A549 (cell line): ENCODE measurements at regions not wholly inside any gene's neighbourhood (a gene's known extent, or its start where the extent isn't known, plus 50 kb on each side); places are given as distances from the start of the nearest gene placed in this dataset.
"Not testable (repeated sequence)": the region's sequence is repeated elsewhere in the genome, so short reads cannot be mapped to it uniquely, and the experiment has no call there.

Experiments used
- JUN ChIP-seq, 2 experiments: fragments of >200 bp; sonication (Bioruptor Twin); formaldehyde crosslinking; IDR thresholded peaks; 2 replicates in 1 of 2; 3 replicates in 1 of 2; pipeline ENCODE4 v1.6.1; 2016 to 2017
- KDM1A ChIP-seq: fragments of 200-600 bp; sonication (generic); IDR thresholded peaks from 2 replicates; pipeline ENCODE4 v1.6.1; 2016; ENCODE audit warnings: low read depth, mild to moderate bottlenecking
- MAFK ChIP-seq: fragments of 450-650 bp; IDR thresholded peaks from 2 replicates; pipeline ENCODE4 v1.6.1; 2014; ENCODE audit not compliant: partially characterized antibody
- MAZ ChIP-seq: fragments of 150-350 bp; IDR thresholded peaks from 2 replicates; pipeline ENCODE4 v1.6.1; 2014; ENCODE audit warnings: antibody characterized with exemption, low read depth, low read length, borderline replicate concordance
- NPAS2 ChIP-seq: fragments of 250-450 bp; sonication (Bioruptor Pico); IDR thresholded peaks from 2 replicates; pipeline ENCODE4 v1.8.0; 2022; ENCODE audit warnings: mild to moderate bottlenecking, moderate library complexity, borderline replicate concordance
- PHF8 ChIP-seq: fragments of 200-600 bp; sonication (generic); IDR thresholded peaks from 2 replicates; pipeline ENCODE4 v1.6.1; 2016; ENCODE audit warnings: low read depth, mild to moderate bottlenecking, antibody characterized with exemption, moderate library complexity, borderline replicate concordance
- RAD21 ChIP-seq, 2 experiments: fragments of >200 bp in 1 of 2; sonication (Bioruptor Twin) in 1 of 2; formaldehyde crosslinking in 1 of 2; IDR thresholded peaks in 1 of 2; conservative IDR thresholded peaks in 1 of 2; 2 replicates in 1 of 2; 3 replicates in 1 of 2; pipeline ENCODE4 v1.6.1; 2012 to 2018; ENCODE audit warnings: inconsistent platforms in 1 of 2
- RCOR1 ChIP-seq: fragments of 150-350 bp; IDR thresholded peaks from 2 replicates; pipeline ENCODE4 v1.6.1; 2014; ENCODE audit warnings: antibody characterized with exemption, low read length, low read depth
- RFX5 ChIP-seq: fragments of 450-650 bp; IDR thresholded peaks from 2 replicates; pipeline ENCODE4 v1.7.1; 2014; ENCODE audit warnings: antibody characterized with exemption, mild to moderate bottlenecking, moderate library complexity
- TF ChIP-seq, protein P1 (sequence below): fragments of >200 bp; sonication (Bioruptor Twin); formaldehyde crosslinking; IDR thresholded peaks from 2 replicates; pipeline ENCODE4 v1.6.1; 2016
- TF ChIP-seq, protein P2 (sequence below): fragments of 450-650 bp; IDR thresholded peaks from 2 replicates; pipeline ENCODE4 v1.6.1; 2014; ENCODE audit warnings: antibody characterized with exemption
- TF ChIP-seq, protein P3 (sequence below): fragments of >200 bp; sonication (Bioruptor Twin); formaldehyde crosslinking; IDR thresholded peaks from 3 replicates; pipeline ENCODE4 v1.5.1; 2016

DNA sequence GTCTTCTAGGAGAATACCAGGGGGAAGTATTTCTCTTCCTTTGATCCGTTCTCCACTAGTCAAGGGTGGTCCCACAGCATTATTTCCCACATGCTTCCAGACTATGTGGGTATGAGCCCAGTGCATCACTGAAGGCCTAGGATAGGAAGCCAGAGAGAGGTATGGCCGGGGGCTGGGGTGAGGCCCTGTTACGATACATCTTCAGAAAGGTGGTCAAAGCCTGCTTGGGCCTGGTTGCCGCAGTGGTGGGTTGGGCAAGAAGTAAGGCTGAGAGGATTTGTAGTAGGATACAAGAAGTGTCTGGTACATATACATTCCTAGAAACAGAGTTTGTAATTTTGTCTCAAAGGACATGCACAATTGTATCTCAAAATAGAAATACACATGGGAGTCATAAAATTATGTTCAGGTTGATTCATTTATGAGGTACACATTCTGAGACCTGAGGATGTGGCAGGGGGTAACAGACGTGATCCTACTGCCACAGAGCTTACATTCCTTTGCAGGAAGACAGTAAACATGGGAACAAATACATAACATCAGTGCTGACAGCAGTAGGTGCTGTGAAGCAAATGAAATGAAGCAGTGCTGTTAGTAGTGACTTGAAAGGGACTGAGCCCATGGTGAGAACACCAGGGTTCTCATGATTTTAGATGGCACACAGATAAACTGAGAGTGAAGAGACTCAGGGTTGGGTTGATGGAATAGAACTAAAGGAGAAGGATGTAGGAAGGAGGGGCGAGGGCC, 50.6 kb upstream of the FABP2 start:
- TF ChIP-seq, protein P1, sequence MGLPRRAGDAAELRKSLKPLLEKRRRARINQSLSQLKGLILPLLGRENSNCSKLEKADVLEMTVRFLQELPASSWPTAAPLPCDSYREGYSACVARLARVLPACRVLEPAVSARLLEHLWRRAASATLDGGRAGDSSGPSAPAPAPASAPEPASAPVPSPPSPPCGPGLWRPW = not testable (repeated sequence)
- not testable (repeated sequence) for TF ChIP-seq KDM1A; PHF8; RFX5; JUN (IDR thresholded peaks at IDR 0.05); MAFK; RCOR1; NPAS2 (CRISPR knock-in tag); MAZ; RAD21 (conservative IDR thresholded peaks at IDR 0.05 in 1 of 2, IDR thresholded peaks at IDR 0.05 in 1 of 2)
- TF ChIP-seq, protein P2, sequence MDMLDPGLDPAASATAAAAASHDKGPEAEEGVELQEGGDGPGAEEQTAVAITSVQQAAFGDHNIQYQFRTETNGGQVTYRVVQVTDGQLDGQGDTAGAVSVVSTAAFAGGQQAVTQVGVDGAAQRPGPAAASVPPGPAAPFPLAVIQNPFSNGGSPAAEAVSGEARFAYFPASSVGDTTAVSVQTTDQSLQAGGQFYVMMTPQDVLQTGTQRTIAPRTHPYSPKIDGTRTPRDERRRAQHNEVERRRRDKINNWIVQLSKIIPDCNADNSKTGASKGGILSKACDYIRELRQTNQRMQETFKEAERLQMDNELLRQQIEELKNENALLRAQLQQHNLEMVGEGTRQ = not testable (repeated sequence)
- TF ChIP-seq, protein P3, sequence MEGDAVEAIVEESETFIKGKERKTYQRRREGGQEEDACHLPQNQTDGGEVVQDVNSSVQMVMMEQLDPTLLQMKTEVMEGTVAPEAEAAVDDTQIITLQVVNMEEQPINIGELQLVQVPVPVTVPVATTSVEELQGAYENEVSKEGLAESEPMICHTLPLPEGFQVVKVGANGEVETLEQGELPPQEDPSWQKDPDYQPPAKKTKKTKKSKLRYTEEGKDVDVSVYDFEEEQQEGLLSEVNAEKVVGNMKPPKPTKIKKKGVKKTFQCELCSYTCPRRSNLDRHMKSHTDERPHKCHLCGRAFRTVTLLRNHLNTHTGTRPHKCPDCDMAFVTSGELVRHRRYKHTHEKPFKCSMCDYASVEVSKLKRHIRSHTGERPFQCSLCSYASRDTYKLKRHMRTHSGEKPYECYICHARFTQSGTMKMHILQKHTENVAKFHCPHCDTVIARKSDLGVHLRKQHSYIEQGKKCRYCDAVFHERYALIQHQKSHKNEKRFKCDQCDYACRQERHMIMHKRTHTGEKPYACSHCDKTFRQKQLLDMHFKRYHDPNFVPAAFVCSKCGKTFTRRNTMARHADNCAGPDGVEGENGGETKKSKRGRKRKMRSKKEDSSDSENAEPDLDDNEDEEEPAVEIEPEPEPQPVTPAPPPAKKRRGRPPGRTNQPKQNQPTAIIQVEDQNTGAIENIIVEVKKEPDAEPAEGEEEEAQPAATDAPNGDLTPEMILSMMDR = not testable (repeated sequence)
